Transverse colon (tissue), 4 donors: ENCODE measurements at regions not wholly inside any gene's neighbourhood (a gene's known extent, or its start where the extent isn't known, plus 50 kb on each side); places are given as distances from the start of the nearest gene placed in this dataset.

Experiments
- CTCF ChIP-seq, 5 experiments: fragments of 200-600 bp in 3 of 5; fragments of 450-650 bp in 2 of 5; sonication (generic) in 3 of 5; IDR thresholded peaks; 1 replicate in 2 of 5; 2 replicates in 3 of 5; pipeline ENCODE4 v1.5.1; 2016 to 2017; ENCODE audit warnings: antibody characterized with exemption in 5 of 5, inconsistent platforms in 3 of 5, mild to moderate bottlenecking in 2 of 5, moderate library complexity in 1 of 5
- EP300 ChIP-seq: sonication (generic); formaldehyde crosslinking; IDR thresholded peaks from one replicate; pipeline ENCODE4 v1.6.1; 2017; ENCODE audit warnings: antibody characterized with exemption, low read depth
- POLR2AphosphoS5 ChIP-seq, 3 donors: sonication (generic); formaldehyde crosslinking; IDR thresholded peaks; one replicate each; pipeline ENCODE4 v1.6.1; 2016; ENCODE audit warnings: antibody characterized with exemption in 3 of 3

- TF ChIP-seq CTCF (IDR thresholded peaks at IDR 0.05): no peak
- TF ChIP-seq EP300: no peak
- no peak for TF ChIP-seq POLR2AphosphoS5 (IDR thresholded peaks at IDR 0.05)
Observed at GRCh38 chr5:116359592-116359991, 215.0 kb downstream of the SEMA6A start.
